Prostate gland (tissue), 2 donors: ENCODE measurements at regions not wholly inside any gene's neighbourhood (a gene's known extent, or its start where the extent isn't known, plus 50 kb on each side); places are given as distances from the start of the nearest gene placed in this dataset.

ENCODE experiments used
- CTCF ChIP-seq, 4 experiments: fragments of 200-600 bp in 2 of 4; fragments of 450-650 bp in 2 of 4; sonication (generic) in 2 of 4; IDR thresholded peaks; 1 replicate in 3 of 4; 2 replicates in 1 of 4; pipeline ENCODE4 v1.5.1; 2016 to 2019; ENCODE audit warnings: antibody characterized with exemption in 4 of 4, mild to moderate bottlenecking in 2 of 4, moderate library complexity in 2 of 4
- POLR2A ChIP-seq: fragments of 450-650 bp; IDR thresholded peaks from one replicate; pipeline ENCODE4 v1.6.1; 2016; ENCODE audit warnings: antibody characterized with exemption, mild to moderate bottlenecking

DNA sequence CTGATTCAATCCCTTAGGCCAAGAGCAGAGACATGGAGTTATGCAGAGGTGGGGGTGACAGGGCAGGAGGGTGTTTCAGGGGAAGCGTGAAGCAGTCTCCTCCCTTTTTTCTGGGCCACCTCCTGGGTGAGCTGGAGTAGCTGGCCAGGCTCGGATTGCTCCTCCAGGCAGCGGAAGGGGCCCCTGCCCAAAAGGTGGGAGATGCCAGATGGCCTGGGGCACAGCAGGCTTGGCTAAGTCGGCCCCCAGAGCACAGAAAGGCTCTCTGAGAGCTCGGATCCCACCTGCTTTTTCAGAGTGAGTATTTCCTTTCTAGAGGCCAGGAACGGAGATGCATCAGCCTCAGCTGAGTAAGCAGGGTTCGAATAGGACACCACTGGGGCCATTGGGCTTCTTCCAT, 196.9 kb downstream of the ANKRD30B start:
- TF ChIP-seq CTCF (IDR thresholded peaks at IDR 0.05): no peak
- TF ChIP-seq POLR2A: no peak
